Spinal cord (tissue), 9 donors: ENCODE measurements at regions not wholly inside any gene's neighbourhood (a gene's known extent, or its start where the extent isn't known, plus 50 kb on each side); places are given as distances from the start of the nearest gene placed in this dataset.
"Not testable (repeated sequence)": the region's sequence is repeated elsewhere in the genome, so short reads cannot be mapped to it uniquely, and the experiment has no call there.

Experiments used
- DNase-seq, 6 donors: peaks; one replicate each; pipeline versions ENCODE4 v3.0.0 to v3.0.0-alpha.2; 2013 to 2015; ENCODE audit warnings: low spot score in 6 of 6, low read depth in 4 of 6
- H3K27ac ChIP-seq: one replicate; pipeline ENCODE4 v1.5.1; 2013; ENCODE audit warnings: low read depth, low read length, control low read depth
- H3K27me3 ChIP-seq: one replicate; pipeline ENCODE4 v1.6.1; 2013; ENCODE audit warnings: low read length; ENCODE audit not compliant: control insufficient read depth, insufficient read depth
- H3K36me3 ChIP-seq: one replicate; pipeline ENCODE4 v1.6.1; 2013; ENCODE audit warnings: low read length; ENCODE audit not compliant: control insufficient read depth, insufficient read depth
- H3K4me1 ChIP-seq: one replicate; pipeline ENCODE4 v1.6.1; 2013; ENCODE audit warnings: low read length; ENCODE audit not compliant: control insufficient read depth, insufficient read depth
- H3K4me3 ChIP-seq: one replicate; pipeline ENCODE4 v1.5.1; 2013; ENCODE audit warnings: low read depth, low read length, control low read depth
- H3K9me3 ChIP-seq: one replicate; pipeline ENCODE4 v1.6.1; 2013; ENCODE audit warnings: low read length; ENCODE audit not compliant: control insufficient read depth, insufficient read depth
- WGBS: methylation state at CpG from one replicate; pipeline ENCODE4 v1.1.5; 2013; ENCODE audit warnings: missing lambda C conversion rate; ENCODE audit not compliant: insufficient coverage; 5-methylcytosine and 5-hydroxymethylcytosine counted together
- donor health status: healthy.

DNA sequence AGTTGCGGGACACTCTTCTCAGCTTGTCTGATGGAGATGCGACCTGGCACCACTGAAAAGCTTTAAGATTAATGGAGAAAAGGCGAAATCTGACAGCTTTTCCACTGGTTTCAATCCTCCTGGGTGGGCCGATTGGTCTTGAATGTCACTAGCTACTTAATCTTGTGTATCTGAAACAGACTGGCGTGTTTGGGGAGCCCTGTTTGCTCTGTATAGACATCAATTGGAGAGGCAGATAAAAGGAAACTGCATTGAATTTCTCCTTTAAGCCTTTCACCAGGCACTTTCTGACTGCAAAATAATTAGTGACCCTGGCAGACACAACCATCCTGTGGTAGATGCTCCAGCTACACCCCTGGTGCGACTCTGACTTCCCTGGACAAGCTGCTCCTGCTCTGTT, 224.2 kb downstream of the NDUFS4 start:
- Histone ChIP-seq H3K36me3 (no peaks in the 10 kb centered on the region), H3K9me3 (no peaks in the 10 kb centered on the region), H3K27me3 (no peaks in the 10 kb centered on the region), H3K27ac (no peak overlapping the region), H3K4me1 (no peaks in the 10 kb centered on the region), H3K4me3 (no peak overlapping the region)
- DNase-seq, result peak in 2 of 6 donors; percentile 5 to 37
- 22% methylated on average over 6 of the region's 6 CpGs for WGBS

DNA sequence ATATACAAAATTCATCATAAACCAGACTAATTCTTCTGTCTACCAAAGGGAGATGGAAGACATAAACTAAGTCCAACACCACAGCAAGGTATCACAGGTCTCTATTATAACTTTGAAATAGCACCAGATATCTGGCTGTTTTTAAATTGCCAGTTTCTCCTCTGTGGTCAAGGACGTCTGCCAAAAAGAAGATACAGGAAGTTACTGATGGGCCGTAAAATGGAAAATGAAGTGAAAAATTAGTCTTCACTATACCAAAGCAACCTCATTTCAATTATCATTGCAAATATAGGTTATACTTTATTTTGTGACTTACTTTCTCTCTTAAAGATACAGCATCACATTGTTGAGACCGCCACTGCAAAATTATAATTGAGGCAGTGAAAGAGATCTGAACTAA, 225.5 kb downstream of the NDUFS4 start:
- DNase-seq, result no peak
- no peaks in the 10 kb centered on the region for H3K36me3 ChIP-seq
- H3K27me3 ChIP-seq, result no peaks in the 10 kb centered on the region
- H3K9me3 ChIP-seq, result no peaks in the 10 kb centered on the region
- H3K27ac ChIP-seq, result no peak overlapping the region
- H3K4me3 ChIP-seq, result no peak overlapping the region
- H3K4me1 ChIP-seq, result no peaks in the 10 kb centered on the region
- WGBS, result no CpG with 5 or more reads among the region's 3 CpGs

DNA sequence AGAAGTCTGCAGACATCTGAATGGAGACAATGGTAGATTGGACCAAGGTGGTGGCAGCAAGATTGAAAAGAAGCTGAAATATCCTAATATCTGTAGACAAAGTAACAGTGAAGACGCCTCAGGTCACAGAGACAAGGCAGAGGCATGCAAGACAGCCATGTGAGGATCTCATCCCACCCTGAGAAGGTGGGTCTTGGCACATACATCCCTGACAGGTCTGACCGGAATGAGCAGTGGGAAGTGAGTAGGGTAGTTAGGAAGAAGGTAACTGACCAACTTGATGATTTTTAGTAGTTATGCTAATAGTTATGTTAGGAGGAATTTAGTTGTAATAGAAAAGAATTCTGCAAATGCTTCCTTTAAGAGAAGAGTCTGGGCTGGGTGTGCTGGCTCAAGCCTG, 229.6 kb downstream of the NDUFS4 start:
- no peak overlapping the region for H3K27ac ChIP-seq
- 90% methylated on average over 2 of the region's 2 CpGs for WGBS
- no peak for DNase-seq
- no peaks in the 10 kb centered on the region for H3K9me3 ChIP-seq
- H3K27me3 ChIP-seq, result no peaks in the 10 kb centered on the region
- no peaks in the 10 kb centered on the region for H3K4me1 ChIP-seq
- no peak overlapping the region for H3K4me3 ChIP-seq
- no peaks in the 10 kb centered on the region for H3K36me3 ChIP-seq

DNA sequence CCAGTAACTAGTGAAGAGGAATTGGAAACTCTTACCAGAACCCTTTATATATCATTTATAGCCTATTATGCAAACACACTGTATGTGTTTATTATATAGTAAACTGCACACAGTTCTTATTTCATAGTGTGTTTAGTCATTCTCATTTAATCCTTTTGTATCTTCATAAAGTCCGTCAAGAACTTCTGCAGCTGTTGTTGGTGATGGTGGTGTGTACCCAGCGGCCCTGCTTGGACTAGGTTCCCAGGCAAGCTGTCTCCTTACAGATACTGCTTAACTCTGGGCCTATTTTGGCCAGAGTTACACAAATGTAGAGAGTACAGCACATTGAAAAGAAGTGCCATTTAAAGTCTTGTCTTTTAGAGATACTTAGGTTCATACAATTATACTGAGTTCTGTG, 231.9 kb downstream of the NDUFS4 start:
- H3K4me3 ChIP-seq, result no peak overlapping the region

DNA sequence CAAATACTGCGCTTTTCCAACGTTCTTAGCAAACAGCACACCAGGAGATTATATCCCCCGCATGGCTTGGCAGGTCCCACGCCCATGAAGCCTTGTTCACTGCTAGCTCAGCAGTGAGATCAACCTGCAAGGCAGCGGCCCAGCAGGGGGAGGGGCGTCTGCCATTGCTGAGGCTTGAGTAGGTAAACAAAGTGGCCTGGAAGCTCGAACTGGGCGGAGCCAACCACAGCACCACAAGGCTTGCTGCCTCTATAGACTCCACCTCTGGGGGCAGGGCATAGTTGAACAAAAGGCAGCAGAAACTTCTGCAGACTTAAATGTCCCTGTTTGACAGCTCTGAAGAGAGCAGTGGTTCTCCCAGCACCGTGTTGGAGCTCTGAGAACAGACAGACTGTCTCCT, 239.2 kb downstream of the NDUFS4 start:
- H3K27ac ChIP-seq, H3K9me3 ChIP-seq, H3K4me1 ChIP-seq, H3K4me3 ChIP-seq, DNase-seq, H3K27me3 ChIP-seq, H3K36me3 ChIP-seq: not testable (repeated sequence)
- WGBS, result 84% methylated on average over 9 of the region's 9 CpGs

More for the DNA sequence above, 231.9 kb downstream of the NDUFS4 start:
- no CpG with 5 or more reads among the region's 2 CpGs for WGBS
- H3K4me1 ChIP-seq, result no peaks in the 10 kb centered on the region
- no peak overlapping the region for H3K27ac ChIP-seq
- no peaks in the 10 kb centered on the region for H3K27me3 ChIP-seq
- no peak for DNase-seq
- no peaks in the 10 kb centered on the region for H3K9me3 ChIP-seq
- H3K36me3 ChIP-seq, result no peaks in the 10 kb centered on the region

DNA sequence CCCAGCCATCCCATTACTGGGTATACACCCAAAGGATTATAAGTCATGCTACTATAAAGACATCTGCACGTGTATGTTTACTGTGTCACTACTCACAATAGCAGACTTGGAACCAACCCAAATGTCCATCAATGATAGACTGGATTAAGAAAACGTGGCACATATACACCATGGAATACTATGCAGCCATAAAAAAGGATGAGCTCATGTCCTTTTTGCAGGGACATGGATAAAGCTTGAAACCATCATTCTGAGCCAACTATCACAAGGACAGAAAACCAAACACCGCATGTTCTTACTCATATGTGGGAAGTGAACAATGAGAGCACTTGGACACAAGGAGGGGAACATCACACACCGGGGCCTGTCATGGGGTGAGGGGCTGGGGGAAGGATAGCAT, 248.0 kb downstream of the NDUFS4 start:
- not testable (repeated sequence) for H3K27ac ChIP-seq, H3K4me3 ChIP-seq, DNase-seq, H3K27me3 ChIP-seq, H3K36me3 ChIP-seq, H3K4me1 ChIP-seq, H3K9me3 ChIP-seq
- no CpG with 5 or more reads among the region's 4 CpGs for WGBS

DNA sequence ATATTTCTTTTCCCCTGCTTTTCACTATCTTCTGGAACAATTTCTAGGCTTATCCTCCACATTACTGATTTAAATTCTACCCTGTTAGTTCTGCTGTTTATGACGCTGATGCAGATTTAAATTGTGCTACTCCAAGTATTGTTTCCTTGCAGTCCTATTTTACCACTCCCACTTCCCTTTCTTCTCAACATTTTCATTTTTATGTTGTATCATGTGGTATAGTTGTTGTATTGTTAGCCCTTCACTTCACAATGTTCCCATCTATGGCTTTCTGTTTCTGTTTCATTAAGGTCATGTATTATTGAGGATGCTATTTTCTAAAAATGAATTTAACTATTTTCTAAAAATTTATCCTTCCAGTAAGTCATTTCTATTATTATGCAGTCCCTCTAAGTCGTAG, 254.4 kb downstream of the NDUFS4 start:
- 40% methylated on average over 1 of the region's 2 CpGs for WGBS
- no peak overlapping the region for H3K4me3 ChIP-seq
- H3K36me3 ChIP-seq, result no peaks in the 10 kb centered on the region
- DNase-seq, result no peak
- no peaks in the 10 kb centered on the region for H3K4me1 ChIP-seq
- no peaks in the 10 kb centered on the region for H3K27me3 ChIP-seq
- no peak overlapping the region for H3K27ac ChIP-seq
- no peaks in the 10 kb centered on the region for H3K9me3 ChIP-seq

DNA sequence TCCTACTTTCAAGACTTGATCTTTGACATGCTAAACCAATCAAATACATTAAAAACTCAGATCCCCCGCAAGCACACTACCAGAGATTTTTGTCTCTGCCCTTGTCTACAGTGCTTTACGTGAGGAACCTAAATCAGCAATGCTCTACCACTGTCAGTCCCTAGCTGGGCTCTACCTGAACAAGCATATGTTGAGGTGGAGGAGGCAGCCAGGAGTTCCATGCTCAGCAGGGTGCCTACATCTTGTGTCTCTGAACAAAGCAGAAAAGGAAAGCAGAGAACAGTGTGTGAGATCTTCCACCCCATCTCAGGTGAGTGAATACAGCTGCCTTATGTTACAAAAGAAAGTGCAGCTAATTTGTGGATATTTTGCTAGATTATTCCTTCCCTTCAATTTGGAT, 255.0 kb downstream of the NDUFS4 start:
- Histone ChIP-seq H3K27ac (no peak overlapping the region), H3K4me3 (no peak overlapping the region), H3K27me3 (no peaks in the 10 kb centered on the region), H3K4me1 (no peaks in the 10 kb centered on the region), H3K36me3 (no peaks in the 10 kb centered on the region), H3K9me3 (no peaks in the 10 kb centered on the region)
- WGBS, result no CpG with 5 or more reads among the region's 2 CpGs
- no peak for DNase-seq

DNA sequence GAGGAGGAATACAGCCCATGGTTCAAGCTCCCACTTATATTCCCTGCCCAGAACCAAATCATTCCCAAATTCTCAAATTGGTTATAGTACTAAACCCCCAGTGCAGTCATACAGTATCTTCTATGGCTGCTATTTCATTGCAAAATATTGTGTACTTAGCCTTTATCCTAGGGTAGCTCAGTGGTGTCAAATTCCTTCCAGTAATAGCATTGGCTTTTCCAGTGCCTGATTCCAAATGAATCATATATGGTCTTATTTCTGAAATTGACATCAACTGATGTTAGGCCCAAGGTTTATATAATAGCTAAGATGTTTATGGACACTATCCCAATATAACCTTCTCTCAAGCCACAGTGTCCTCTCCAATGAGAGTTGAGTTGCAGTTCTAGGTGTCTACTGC, 256.7 kb downstream of the NDUFS4 start:
- Histone ChIP-seq H3K9me3 (no peaks in the 10 kb centered on the region), H3K27ac (no peak overlapping the region), H3K4me1 (no peaks in the 10 kb centered on the region), H3K4me3 (no peak overlapping the region), H3K36me3 (no peaks in the 10 kb centered on the region), H3K27me3 (no peaks in the 10 kb centered on the region)
- DNase-seq, result no peak

DNA sequence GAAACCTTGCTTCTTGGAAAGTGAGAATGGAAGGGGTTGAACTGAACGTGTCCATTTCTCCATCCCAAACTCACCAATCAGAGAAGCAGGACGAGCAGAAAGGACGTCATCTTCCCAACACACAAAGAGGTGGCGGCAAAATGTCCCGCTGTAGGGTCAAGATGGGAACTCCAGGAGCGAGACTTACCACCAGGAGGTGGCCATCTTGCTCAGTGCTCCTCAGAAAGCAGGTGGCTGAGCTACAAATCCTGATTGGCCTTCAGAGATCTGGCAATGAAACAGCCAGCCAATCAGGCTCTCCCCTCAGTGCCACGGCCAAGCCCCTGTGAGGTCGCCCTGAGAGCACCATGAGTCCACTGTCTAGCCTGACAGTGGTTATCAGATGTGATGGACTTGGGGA, 259.0 kb downstream of the NDUFS4 start:
- Histone ChIP-seq H3K27ac (no peak overlapping the region), H3K27me3 (no peaks in the 10 kb centered on the region), H3K9me3 (no peaks in the 10 kb centered on the region), H3K4me1 (no peaks in the 10 kb centered on the region), H3K36me3 (no peaks in the 10 kb centered on the region), H3K4me3 (no peak overlapping the region)
- DNase-seq, result no peak
- WGBS, result 100% methylated on average over 5 of the region's 8 CpGs
